ENCODE measurements at regions not wholly inside any gene's neighbourhood (a gene's known extent, or its start where the extent isn't known, plus 50 kb on each side); places are given as distances from the start of the nearest gene placed in this dataset.

GRCh38 chr5:156181656-156182055 lies 145.3 kb upstream of the SGCD start:
- no peak for DNase-seq (ENCODE audit: low read depth)
- Histone ChIP-seq H3K27me3 (ENCODE audit: control insufficient read depth, insufficient read depth, low read length) (no peaks in the 10 kb centered on the region), H3K36me3 (ENCODE audit: control insufficient read depth, insufficient read depth, low read length) (no peaks in the 10 kb centered on the region), H3K4me3 (ENCODE audit: low read depth, low read length) (no peak overlapping the region)
- no peak for TF ChIP-seq CTCF (IDR thresholded peaks at IDR 0.05; ENCODE audit: insufficient read depth, low read length, severe bottlenecking)
- FAIRE-seq: no peak

GRCh38 chr5:156182174-156182967 lies 144.6 kb upstream of the SGCD start:
- Histone ChIP-seq H3K36me3 (ENCODE audit: control insufficient read depth, insufficient read depth, low read length) (no peaks in the 10 kb centered on the region), H3K27me3 (ENCODE audit: control insufficient read depth, insufficient read depth, low read length) (no peaks in the 10 kb centered on the region), H3K4me3 (ENCODE audit: low read depth, low read length) (no peak overlapping the region)
- FAIRE-seq: no peak
- no peak for TF ChIP-seq CTCF (IDR thresholded peaks at IDR 0.05; ENCODE audit: insufficient read depth, low read length, severe bottlenecking)
- no peak for DNase-seq (ENCODE audit: low read depth)

GRCh38 chr5:156186760-156187159 lies 140.2 kb upstream of the SGCD start:
- H3K36me3 ChIP-seq (ENCODE audit: control insufficient read depth, insufficient read depth, low read length): no peaks in the 10 kb centered on the region
- no peak overlapping the region for H3K4me3 ChIP-seq (ENCODE audit: low read depth, low read length)
- no peak for TF ChIP-seq CTCF (IDR thresholded peaks at IDR 0.05; ENCODE audit: insufficient read depth, low read length, severe bottlenecking)
- H3K27me3 ChIP-seq (ENCODE audit: control insufficient read depth, insufficient read depth, low read length): no peaks in the 10 kb centered on the region
- DNase-seq (ENCODE audit: low read depth): no peak
- no peak for FAIRE-seq

- no peak for TF ChIP-seq CTCF (IDR thresholded peaks at IDR 0.05; ENCODE audit: insufficient read depth, low read length, severe bottlenecking)
- DNase-seq (ENCODE audit: low read depth) (no peak), FAIRE-seq (no peak)
- Histone ChIP-seq H3K36me3 (ENCODE audit: control insufficient read depth, insufficient read depth, low read length) (no peaks in the 10 kb centered on the region), H3K4me3 (ENCODE audit: low read depth, low read length) (no peak overlapping the region), H3K27me3 (ENCODE audit: control insufficient read depth, insufficient read depth, low read length) (no peaks in the 10 kb centered on the region)
Measured at GRCh38 chr5:156188016-156188415, 138.9 kb upstream of the SGCD start.

GRCh38 chr5:156189628-156190027 lies 137.3 kb upstream of the SGCD start:
- Histone ChIP-seq H3K36me3 (ENCODE audit: control insufficient read depth, insufficient read depth, low read length) (no peaks in the 10 kb centered on the region), H3K27me3 (ENCODE audit: control insufficient read depth, insufficient read depth, low read length) (no peaks in the 10 kb centered on the region), H3K4me3 (ENCODE audit: low read depth, low read length) (no peak overlapping the region)
- TF ChIP-seq CTCF (IDR thresholded peaks at IDR 0.05; ENCODE audit: insufficient read depth, low read length, severe bottlenecking): no peak
- FAIRE-seq (no peak), DNase-seq (ENCODE audit: low read depth) (no peak)

- no peak for TF ChIP-seq CTCF (IDR thresholded peaks at IDR 0.05; ENCODE audit: insufficient read depth, low read length, severe bottlenecking)
- Histone ChIP-seq H3K27me3 (ENCODE audit: control insufficient read depth, insufficient read depth, low read length) (no peaks in the 10 kb centered on the region), H3K36me3 (ENCODE audit: control insufficient read depth, insufficient read depth, low read length) (no peaks in the 10 kb centered on the region), H3K4me3 (ENCODE audit: low read depth, low read length) (no peak overlapping the region)
- DNase-seq (ENCODE audit: low read depth) (no peak), FAIRE-seq (no peak)
Measured at GRCh38 chr5:156191547-156191946, 135.4 kb upstream of the SGCD start.

Measured in bronchial epithelial cell (primary cell).